Astrocyte (in vitro differentiated cells and primary cell): ENCODE measurements at regions not wholly inside any gene's neighbourhood (a gene's known extent, or its start where the extent isn't known, plus 50 kb on each side); places are given as distances from the start of the nearest gene placed in this dataset.

Experiments
- DNase-seq: peaks from one replicate; pipeline ENCODE4 v3.0.0-alpha.2; 2010; ENCODE audit warnings: low read depth
- FAIRE-seq: peaks from 2 replicates; lab custom pipeline; 2011; peaks lifted over from hg19 to GRCh38; lab: Jason Lieb, UNC
- H2AFZ ChIP-seq: 2 replicates; pipeline ENCODE4 v1.6.0; 2012; ENCODE audit warnings: low read depth, low read length, inconsistent platforms
- H3K27ac ChIP-seq: 2 replicates; pipeline ENCODE4 v1.5.1; 2011; ENCODE audit warnings: low read depth, low read length, inconsistent platforms
- H3K27me3 ChIP-seq: 2 replicates; pipeline ENCODE4 v1.6.0; 2011; ENCODE audit warnings: low read length, inconsistent platforms; ENCODE audit not compliant: insufficient read depth
- H3K36me3 ChIP-seq: 2 replicates; pipeline ENCODE4 v1.5.1; 2011; ENCODE audit warnings: low read length, inconsistent platforms; ENCODE audit not compliant: insufficient read depth
- H3K4me1 ChIP-seq: 2 replicates; pipeline ENCODE4 v1.5.1; 2011; ENCODE audit warnings: low read length, inconsistent platforms; ENCODE audit not compliant: insufficient read depth
- H3K4me2 ChIP-seq: 2 replicates; pipeline ENCODE4 v1.6.0; 2012; ENCODE audit warnings: low read length, inconsistent platforms
- H3K4me3 ChIP-seq: 2 replicates; pipeline ENCODE4 v1.5.1; 2011; ENCODE audit warnings: low read depth, mild to moderate bottlenecking, low read length, inconsistent platforms; ENCODE audit not compliant: insufficient read depth
- H3K79me2 ChIP-seq: 2 replicates; pipeline ENCODE4 v1.6.0; 2012; ENCODE audit warnings: mild to moderate bottlenecking, low read length, inconsistent platforms; ENCODE audit not compliant: insufficient read depth
- H3K9ac ChIP-seq: 2 replicates; pipeline ENCODE4 v1.6.0; 2012; ENCODE audit warnings: mild to moderate bottlenecking, low read length, inconsistent platforms
- H3K9me3 ChIP-seq: 2 replicates; pipeline ENCODE4 v1.5.1; 2012; ENCODE audit warnings: low read depth, mild to moderate bottlenecking, low read length, inconsistent platforms; ENCODE audit not compliant: insufficient read depth
- H4K20me1 ChIP-seq: 2 replicates; pipeline ENCODE4 v1.6.0; 2012; ENCODE audit warnings: low read length, inconsistent platforms; ENCODE audit not compliant: insufficient read depth
- H3K27ac Mint-ChIP-seq: one replicate; pipeline ENCODE4 v1.8.0; 2021; ENCODE audit warnings: mild to moderate bottlenecking, mixed read lengths; ENCODE audit not compliant: unreplicated experiment
- H3K27me3 Mint-ChIP-seq: one replicate; pipeline ENCODE4 v1.8.0; 2021; ENCODE audit warnings: low read depth, mixed read lengths; ENCODE audit not compliant: unreplicated experiment
- H3K36me3 Mint-ChIP-seq: one replicate; pipeline ENCODE4 v1.8.0; 2021; ENCODE audit warnings: low read depth, mixed read lengths; ENCODE audit not compliant: unreplicated experiment
- H3K4me1 Mint-ChIP-seq: one replicate; pipeline ENCODE4 v1.8.0; 2021; ENCODE audit warnings: low read depth, mixed read lengths; ENCODE audit not compliant: unreplicated experiment
- H3K4me3 Mint-ChIP-seq: one replicate; pipeline ENCODE4 v1.8.0; 2021; ENCODE audit warnings: mild to moderate bottlenecking, moderate library complexity, mixed read lengths; ENCODE audit not compliant: unreplicated experiment
- H3K9me3 Mint-ChIP-seq: one replicate; pipeline ENCODE4 v1.8.0; 2021; ENCODE audit warnings: mild to moderate bottlenecking, mixed read lengths; ENCODE audit not compliant: unreplicated experiment
- EZH2 ChIP-seq: IDR thresholded peaks from 2 replicates; pipeline ENCODE4 v1.6.1; 2012; ENCODE audit warnings: mild to moderate bottlenecking, low read length, inconsistent platforms; ENCODE audit not compliant: insufficient read depth
- TF ChIP-seq, protein P1 (sequence below): IDR thresholded peaks from 2 replicates; pipeline ENCODE4 v1.5.1; 2011; ENCODE audit warnings: low read depth, mild to moderate bottlenecking, inconsistent platforms, low read length, moderate library complexity; ENCODE audit not compliant: insufficient read depth

DNA sequence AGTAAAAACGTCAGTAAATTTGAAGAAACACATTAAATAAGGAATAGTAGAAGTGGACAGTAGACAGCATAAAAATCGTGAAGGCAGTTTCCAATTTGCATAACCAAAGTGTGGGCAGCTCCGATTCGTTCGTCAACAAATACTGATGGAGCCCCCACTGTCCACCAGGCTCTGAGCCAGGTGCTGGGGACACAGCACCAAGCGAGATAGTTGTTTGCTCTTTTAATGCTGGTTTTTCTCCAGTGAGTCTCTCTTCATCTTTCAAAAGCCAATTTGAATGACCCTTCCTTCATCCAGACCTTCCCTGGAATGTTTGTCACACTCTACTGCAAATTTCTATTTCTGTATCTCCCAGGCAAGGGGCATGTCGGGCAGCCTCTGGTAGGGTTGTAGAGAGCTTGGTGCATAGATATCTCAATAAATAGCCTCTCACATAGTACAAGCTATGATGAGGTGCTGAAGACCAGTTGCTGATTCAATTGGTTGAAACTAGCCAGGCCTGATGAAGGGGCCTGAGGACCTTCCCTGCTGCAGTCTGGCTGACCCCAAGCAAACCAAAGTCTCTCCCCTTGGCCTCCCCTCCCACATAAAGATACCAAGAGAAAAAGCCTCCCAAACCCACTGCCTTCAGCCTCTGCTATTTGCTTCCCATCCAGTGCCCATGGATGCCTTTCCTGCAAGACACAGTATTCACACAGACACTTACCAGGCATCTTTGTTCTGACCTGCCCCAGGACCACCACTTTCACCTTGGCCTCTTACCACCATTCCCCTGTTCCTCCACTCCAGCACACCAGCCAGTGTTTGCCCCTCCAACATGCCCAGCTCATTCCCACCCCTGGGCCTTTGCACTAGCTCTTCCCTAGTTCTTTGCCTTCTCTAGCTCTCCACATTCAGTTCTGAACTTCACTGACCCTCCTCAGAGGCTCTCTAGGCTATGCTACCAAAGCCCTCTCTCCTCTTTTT is 125.2 kb downstream of the CEBPB start:
- Histone ChIP-seq H3K4me1 (peaks cover 18% of the 10 kb centered on the region), H4K20me1 (no peaks in the 10 kb centered on the region), H3K4me2 (no peak overlapping the region), H3K36me3 (no peaks in the 10 kb centered on the region), H3K9me3 (no peaks in the 10 kb centered on the region), H3K9ac (no peak overlapping the region), H3K4me3 (no peak overlapping the region), H3K27me3 (no peaks in the 10 kb centered on the region), H3K79me2 (no peaks in the 10 kb centered on the region), H3K27ac (no peak overlapping the region), H2AFZ (no peak overlapping the region)
- TF ChIP-seq, protein P1, sequence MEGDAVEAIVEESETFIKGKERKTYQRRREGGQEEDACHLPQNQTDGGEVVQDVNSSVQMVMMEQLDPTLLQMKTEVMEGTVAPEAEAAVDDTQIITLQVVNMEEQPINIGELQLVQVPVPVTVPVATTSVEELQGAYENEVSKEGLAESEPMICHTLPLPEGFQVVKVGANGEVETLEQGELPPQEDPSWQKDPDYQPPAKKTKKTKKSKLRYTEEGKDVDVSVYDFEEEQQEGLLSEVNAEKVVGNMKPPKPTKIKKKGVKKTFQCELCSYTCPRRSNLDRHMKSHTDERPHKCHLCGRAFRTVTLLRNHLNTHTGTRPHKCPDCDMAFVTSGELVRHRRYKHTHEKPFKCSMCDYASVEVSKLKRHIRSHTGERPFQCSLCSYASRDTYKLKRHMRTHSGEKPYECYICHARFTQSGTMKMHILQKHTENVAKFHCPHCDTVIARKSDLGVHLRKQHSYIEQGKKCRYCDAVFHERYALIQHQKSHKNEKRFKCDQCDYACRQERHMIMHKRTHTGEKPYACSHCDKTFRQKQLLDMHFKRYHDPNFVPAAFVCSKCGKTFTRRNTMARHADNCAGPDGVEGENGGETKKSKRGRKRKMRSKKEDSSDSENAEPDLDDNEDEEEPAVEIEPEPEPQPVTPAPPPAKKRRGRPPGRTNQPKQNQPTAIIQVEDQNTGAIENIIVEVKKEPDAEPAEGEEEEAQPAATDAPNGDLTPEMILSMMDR, result no peak
- TF ChIP-seq EZH2, result no peak
- H3K27me3 Mint-ChIP-seq, result peaks cover 28% of the 10 kb centered on the region
- DNase-seq (no peak), FAIRE-seq (no peak)
- peaks cover 4% of the 10 kb centered on the region for H3K4me1 Mint-ChIP-seq
- no peak overlapping the region for H3K4me3 Mint-ChIP-seq
- H3K36me3 Mint-ChIP-seq, result peaks cover 3% of the 10 kb centered on the region
- peaks cover 4% of the 10 kb centered on the region for H3K9me3 Mint-ChIP-seq
- H3K27ac Mint-ChIP-seq, result no peak overlapping the region

DNA sequence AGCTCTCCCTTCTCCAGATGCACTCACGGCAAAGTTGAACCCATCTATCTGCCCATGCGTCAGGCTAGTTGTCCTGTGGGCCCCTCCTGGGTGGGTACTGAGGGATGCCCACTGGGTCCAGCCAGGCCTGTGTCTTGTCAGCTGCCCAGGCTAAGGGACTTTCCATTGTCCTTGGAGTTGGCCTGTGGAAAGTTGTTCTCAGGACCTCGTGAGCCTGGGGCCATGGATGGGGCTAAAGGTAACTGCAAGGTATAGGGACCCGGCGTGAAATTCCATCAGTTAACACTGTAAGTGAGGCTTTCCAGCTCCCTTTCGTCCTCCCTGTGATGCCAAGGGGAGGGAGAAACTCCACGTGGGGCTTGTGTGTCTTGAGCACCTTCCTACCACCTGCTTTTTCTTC is 126.5 kb downstream of the CEBPB start:
- Histone ChIP-seq H3K36me3 (no peaks in the 10 kb centered on the region), H3K4me2 (no peak overlapping the region), H3K79me2 (no peaks in the 10 kb centered on the region), H4K20me1 (no peaks in the 10 kb centered on the region), H3K27me3 (no peaks in the 10 kb centered on the region), H3K9me3 (no peaks in the 10 kb centered on the region), H3K4me3 (no peak overlapping the region), H3K4me1 (peaks cover 29% of the 10 kb centered on the region), H2AFZ (no peak overlapping the region), H3K27ac (no peak overlapping the region), H3K9ac (no peak overlapping the region)
- Mint-ChIP-seq H3K4me1 (peaks cover 10% of the 10 kb centered on the region), H3K27ac (no peak overlapping the region), H3K9me3 (peaks cover 4% of the 10 kb centered on the region), H3K36me3 (peaks cover 3% of the 10 kb centered on the region), H3K4me3 (no peak overlapping the region), H3K27me3 (peaks cover 26% of the 10 kb centered on the region)
- no peak for FAIRE-seq
- no peak for DNase-seq
- TF ChIP-seq, protein P1, result no peak
- no peak for TF ChIP-seq EZH2

DNA sequence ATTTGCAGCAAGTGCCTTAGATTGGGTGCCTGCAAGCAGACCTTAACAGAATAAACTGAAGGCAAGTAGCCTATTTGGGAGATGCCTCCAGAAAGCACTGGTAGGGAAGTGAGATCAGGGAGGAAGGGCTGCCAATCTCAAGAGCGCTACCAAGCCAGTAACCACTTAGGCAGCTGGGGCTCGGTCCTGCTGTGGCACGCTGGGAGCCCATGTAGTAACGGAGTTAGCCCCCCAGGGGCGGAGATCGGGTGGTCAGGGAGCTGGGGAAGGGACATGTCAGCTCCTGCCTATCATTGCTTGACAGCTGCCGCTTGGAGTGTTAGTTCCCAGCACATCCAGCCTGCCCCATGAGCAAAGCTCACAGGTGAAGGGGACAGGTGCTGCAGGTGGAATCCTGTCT is 127.0 kb downstream of the CEBPB start:
- no peak overlapping the region for H3K27ac Mint-ChIP-seq
- peaks cover 26% of the 10 kb centered on the region for H3K4me1 ChIP-seq
- H3K4me3 Mint-ChIP-seq, result no peak overlapping the region
- H3K27me3 ChIP-seq, result no peaks in the 10 kb centered on the region
- peaks cover 21% of the 10 kb centered on the region for H3K27me3 Mint-ChIP-seq
- no peak for DNase-seq
- no peak overlapping the region for H3K4me2 ChIP-seq
- H3K27ac ChIP-seq, result no peak overlapping the region
- H3K9ac ChIP-seq, result no peak overlapping the region
- TF ChIP-seq, protein P1, result no peak
- no peak for TF ChIP-seq EZH2
- H3K36me3 Mint-ChIP-seq, result peaks cover 3% of the 10 kb centered on the region
- H3K9me3 Mint-ChIP-seq, result peaks cover 4% of the 10 kb centered on the region
- H3K4me3 ChIP-seq, result no peak overlapping the region
- no peaks in the 10 kb centered on the region for H3K9me3 ChIP-seq
- no peak overlapping the region for H2AFZ ChIP-seq
- no peaks in the 10 kb centered on the region for H3K36me3 ChIP-seq
- H4K20me1 ChIP-seq, result no peaks in the 10 kb centered on the region
- FAIRE-seq, result no peak
- H3K4me1 Mint-ChIP-seq, result peaks cover 13% of the 10 kb centered on the region
- no peaks in the 10 kb centered on the region for H3K79me2 ChIP-seq
